Endodermal cell (in vitro differentiated cells): ENCODE measurements at regions not wholly inside any gene's neighbourhood (a gene's known extent, or its start where the extent isn't known, plus 50 kb on each side); places are given as distances from the start of the nearest gene placed in this dataset.

ENCODE experiments used
- DNase-seq: peaks from one replicate; pipeline ENCODE4 v3.0.0-alpha.2; 2017
- H3K27ac ChIP-seq: 2 replicates; pipeline ENCODE4 v1.5.1; 2013; ENCODE audit warnings: mild to moderate bottlenecking, low read depth, low read length, moderate library complexity
- H3K27me3 ChIP-seq: 2 replicates; pipeline ENCODE4 v1.6.1; 2013; ENCODE audit warnings: mild to moderate bottlenecking, low read length, moderate library complexity; ENCODE audit not compliant: insufficient read depth, control insufficient read depth, poor library complexity, severe bottlenecking
- H3K36me3 ChIP-seq: 2 replicates; pipeline ENCODE4 v1.7.0; 2013; ENCODE audit warnings: mild to moderate bottlenecking, low read length, moderate library complexity; ENCODE audit not compliant: control insufficient read depth, insufficient read depth
- H3K4me1 ChIP-seq: one replicate; pipeline ENCODE4 v1.7.0; 2013; ENCODE audit warnings: low read length; ENCODE audit not compliant: control insufficient read depth, insufficient read depth
- H3K4me3 ChIP-seq: 2 replicates; pipeline ENCODE4 v1.5.1; 2013; ENCODE audit warnings: mild to moderate bottlenecking, low read length, moderate library complexity
- H3K9ac ChIP-seq: 2 replicates; pipeline ENCODE4 v1.6.1; 2013; ENCODE audit warnings: mild to moderate bottlenecking, low read length, moderate library complexity; ENCODE audit not compliant: poor library complexity, severe bottlenecking; ENCODE audit errors: extremely low read depth
- H3K9me3 ChIP-seq: 2 replicates; pipeline ENCODE4 v1.6.1; 2013; ENCODE audit warnings: mild to moderate bottlenecking, low read length, moderate library complexity; ENCODE audit not compliant: control insufficient read depth
- H3K27ac Mint-ChIP-seq: 2 replicates; pipeline ENCODE4 v1.8.0; 2020; ENCODE audit warnings: mixed read lengths
- H3K27me3 Mint-ChIP-seq: 2 replicates; pipeline ENCODE4 v1.8.0; 2021; ENCODE audit warnings: mild to moderate bottlenecking, mixed read lengths; ENCODE audit not compliant: insufficient read depth
- H3K36me3 Mint-ChIP-seq: 2 replicates; pipeline ENCODE4 v1.8.0; 2020; ENCODE audit warnings: low read depth, mixed read lengths
- H3K4me1 Mint-ChIP-seq: 2 replicates; pipeline ENCODE4 v1.8.0; 2020; ENCODE audit warnings: mixed read lengths
- H3K4me3 Mint-ChIP-seq: 2 replicates; pipeline ENCODE4 v1.8.0; 2020; ENCODE audit warnings: mild to moderate bottlenecking, moderate library complexity, mixed read lengths
- H3K9me3 Mint-ChIP-seq: 2 replicates; pipeline ENCODE4 v1.8.0; 2020; ENCODE audit warnings: mild to moderate bottlenecking, mixed read lengths
- CTCF ChIP-seq: fragments of 200-600 bp; sonication (generic); conservative IDR thresholded peaks from 2 replicates; pipeline ENCODE4 v1.5.0; 2021; ENCODE audit warnings: antibody characterized with exemption, mild to moderate bottlenecking
- WGBS, 2 experiments: methylation state at CpG; one replicate each; pipeline versions ENCODE4 v1.1.5 to v1.1.7; 2013; ENCODE audit warnings: missing lambda C conversion rate in 2 of 2, mixed read lengths in 1 of 2; ENCODE audit not compliant: insufficient coverage in 1 of 2, insufficient read length in 1 of 2; 5-methylcytosine and 5-hydroxymethylcytosine counted together

DNA sequence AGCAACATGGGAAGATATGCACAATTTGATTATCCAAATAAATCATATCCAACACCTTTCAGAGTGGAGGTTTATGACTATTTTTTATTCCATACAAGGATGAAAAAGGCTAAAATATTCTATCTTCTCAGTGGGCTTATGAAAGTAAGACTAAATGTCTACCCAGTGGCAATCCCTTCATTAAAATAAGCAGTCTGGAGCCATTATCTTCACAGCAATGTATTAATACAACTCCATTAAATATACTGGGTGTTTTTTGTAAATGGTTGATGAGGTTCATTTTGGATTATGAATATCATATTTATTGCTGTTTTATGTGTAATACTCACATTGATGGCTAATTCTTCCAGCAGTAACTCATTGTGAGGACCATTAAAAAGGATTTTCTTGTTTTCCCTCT, 352.7 kb upstream of the SOX11 start:
- Mint-ChIP-seq H3K4me1 (peaks cover 9% of the 10 kb centered on the region), H3K27ac (no peak overlapping the region), H3K4me3 (no peak overlapping the region), H3K36me3 (no peaks in the 10 kb centered on the region), H3K9me3 (no peaks in the 10 kb centered on the region), H3K27me3 (no peaks in the 10 kb centered on the region)
- no peak for DNase-seq
- Histone ChIP-seq H3K27me3 (no peaks in the 10 kb centered on the region), H3K4me1 (no peaks in the 10 kb centered on the region), H3K9ac (no peak overlapping the region), H3K4me3 (no peak overlapping the region), H3K36me3 (no peaks in the 10 kb centered on the region), H3K9me3 (no peaks in the 10 kb centered on the region), H3K27ac (no peak overlapping the region)
- TF ChIP-seq CTCF, result no peak

DNA sequence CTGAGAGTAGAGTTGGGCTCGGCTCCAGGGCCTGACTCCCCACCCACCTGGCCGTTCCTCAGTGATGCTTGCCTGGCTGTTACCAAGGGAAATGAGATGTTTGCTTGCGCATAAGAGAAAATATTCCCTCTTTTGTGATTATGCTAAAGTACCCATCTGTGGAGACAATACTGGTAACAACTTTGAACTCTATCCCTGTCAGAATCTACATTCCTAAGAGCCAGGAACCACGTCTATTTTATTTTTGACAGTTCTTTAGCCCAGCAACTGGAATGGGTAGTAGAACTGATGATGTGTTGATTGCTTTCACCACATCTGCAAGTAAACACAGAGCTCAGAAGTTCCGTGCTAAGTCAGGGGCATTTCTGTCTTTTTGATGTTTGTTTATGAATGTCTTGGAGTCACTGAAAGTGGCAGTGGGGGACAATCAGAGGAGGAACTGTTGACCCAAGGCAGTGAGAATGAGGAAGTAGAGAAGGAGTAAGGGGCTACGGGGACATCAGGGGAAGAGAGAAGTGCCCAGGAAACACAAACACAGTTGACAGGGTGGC, 348.3 kb upstream of the SOX11 start:
- H3K4me3 ChIP-seq, result no peak overlapping the region
- no peak for DNase-seq
- no peaks in the 10 kb centered on the region for H3K27me3 Mint-ChIP-seq
- H3K36me3 Mint-ChIP-seq, result no peaks in the 10 kb centered on the region
- H3K27me3 ChIP-seq, result no peaks in the 10 kb centered on the region
- H3K9ac ChIP-seq, result no peak overlapping the region
- TF ChIP-seq CTCF, result no peak
- H3K4me3 Mint-ChIP-seq, result no peak overlapping the region
- H3K4me1 ChIP-seq, result no peaks in the 10 kb centered on the region
- H3K36me3 ChIP-seq, result no peaks in the 10 kb centered on the region
- H3K9me3 ChIP-seq, result no peaks in the 10 kb centered on the region
- H3K27ac Mint-ChIP-seq, result no peak overlapping the region
- WGBS, 2 experiments, result 69 to 84% methylated on average over 4 to 6 of the region's 6 CpGs
- H3K4me1 Mint-ChIP-seq, result peaks cover 9% of the 10 kb centered on the region
- H3K27ac ChIP-seq, result no peak overlapping the region
- no peaks in the 10 kb centered on the region for H3K9me3 Mint-ChIP-seq

DNA sequence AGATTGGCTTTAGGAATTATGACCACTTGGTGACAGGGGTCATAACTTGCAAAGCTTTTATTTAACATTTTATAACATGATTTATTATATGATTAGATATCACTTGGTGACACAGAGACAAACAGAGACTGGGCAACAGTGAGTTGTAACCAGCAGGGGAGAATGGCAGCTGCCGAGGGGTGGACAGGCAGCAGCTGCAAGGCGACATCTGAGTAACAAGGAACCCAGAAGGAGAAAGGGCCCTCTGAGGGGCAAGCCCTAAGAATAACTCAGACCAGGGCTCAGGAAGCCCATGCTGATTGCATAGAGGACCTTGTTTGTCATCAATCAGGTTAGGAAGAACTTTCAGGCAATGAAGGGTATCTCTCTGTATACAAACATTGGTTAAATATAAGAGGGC, 339.9 kb upstream of the SOX11 start:
- Mint-ChIP-seq H3K36me3 (no peaks in the 10 kb centered on the region), H3K27ac (no peak overlapping the region), H3K4me1 (no peaks in the 10 kb centered on the region), H3K4me3 (no peak overlapping the region), H3K27me3 (no peaks in the 10 kb centered on the region), H3K9me3 (no peaks in the 10 kb centered on the region)
- Histone ChIP-seq H3K9ac (no peak overlapping the region), H3K9me3 (no peaks in the 10 kb centered on the region), H3K36me3 (no peaks in the 10 kb centered on the region), H3K27me3 (no peaks in the 10 kb centered on the region), H3K4me1 (no peaks in the 10 kb centered on the region), H3K27ac (no peak overlapping the region), H3K4me3 (no peak overlapping the region)
- no peak for DNase-seq
- WGBS, 2 experiments, result 78 to 89% methylated on average over 2 of the region's 2 CpGs
- no peak for TF ChIP-seq CTCF
